ENCODE measurements at regions not wholly inside any gene's neighbourhood (a gene's known extent, or its start where the extent isn't known, plus 50 kb on each side); places are given as distances from the start of the nearest gene placed in this dataset.

DNA sequence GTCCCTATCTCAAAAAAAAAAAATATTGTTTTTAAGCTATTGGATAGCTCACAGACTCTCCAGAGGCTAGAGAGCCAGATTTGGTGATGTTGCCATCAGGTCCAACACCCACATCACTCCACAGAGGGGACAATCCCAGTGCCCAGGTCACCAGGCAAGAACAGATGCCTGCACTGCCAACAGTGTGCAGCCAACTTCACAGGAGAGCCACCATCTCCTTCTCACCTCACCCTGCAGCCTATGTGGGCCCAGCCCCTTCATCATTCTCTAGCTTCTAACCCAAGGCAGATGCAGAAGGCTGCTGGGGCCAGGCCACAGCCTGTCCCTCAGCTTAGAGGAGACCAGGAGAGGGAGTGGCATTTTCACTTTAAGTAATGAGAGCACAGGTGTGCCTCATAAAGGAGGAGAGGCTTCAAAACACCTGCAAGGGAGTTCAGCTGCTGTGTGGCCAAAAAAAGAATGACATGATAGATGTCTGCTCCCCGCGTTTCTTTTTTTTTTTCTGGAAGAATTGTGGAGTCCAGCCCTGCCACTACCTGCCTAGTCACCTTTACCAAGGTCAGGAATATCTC, 98.0 kb upstream of the ZSWIM2 start:
- H3K36me3 Mint-ChIP-seq (ENCODE audit: low read depth) = no peaks in the 10 kb centered on the region
- H3K4me3 Mint-ChIP-seq = no peak overlapping the region
- intact Hi-C loops (cut with micrococcal nuclease) = no loop called here
- no peaks in the 10 kb centered on the region for H3K9me3 Mint-ChIP-seq
- ATAC-seq (ENCODE audit: low read depth) = no peak
- no peak overlapping the region for H3K27ac Mint-ChIP-seq
- peaks cover 4% of the 10 kb centered on the region for H3K4me1 Mint-ChIP-seq
- CTCF ChIA-PET = no interaction called here
- POLR2A ChIA-PET = no interaction called here
- no peak for TF ChIP-seq CTCF (IDR thresholded peaks at IDR 0.05)
- H3K27me3 Mint-ChIP-seq = no peaks in the 10 kb centered on the region
- no peak for DNase-seq

GRCh38 chr2:186941853-186942252, 92.9 kb upstream of the ZSWIM2 start:
- no peak for TF ChIP-seq CTCF (IDR thresholded peaks at IDR 0.05)
- POLR2A ChIA-PET = interaction anchor here (1.1 kb wide), 1 partner anchor 869 kb away, joined by 6 read pairs; no protein-coding TSS in a partner anchor
- CTCF ChIA-PET = no interaction called here
- intact Hi-C loops (cut with micrococcal nuclease) = no loop called here
- DNase-seq (no peak), ATAC-seq (ENCODE audit: low read depth) (no peak)
- no peaks in the 10 kb centered on the region for H3K27me3 Mint-ChIP-seq
- no peaks in the 10 kb centered on the region for H3K9me3 Mint-ChIP-seq
- H3K4me3 Mint-ChIP-seq = no peak overlapping the region
- no peaks in the 10 kb centered on the region for H3K36me3 Mint-ChIP-seq (ENCODE audit: low read depth)
- no peak overlapping the region for H3K27ac Mint-ChIP-seq
- H3K4me1 Mint-ChIP-seq = no peaks in the 10 kb centered on the region

- POLR2A ChIA-PET = no interaction called here
- Mint-ChIP-seq H3K4me1 (no peaks in the 10 kb centered on the region), H3K9me3 (no peaks in the 10 kb centered on the region), H3K27ac (no peak overlapping the region), H3K36me3 (ENCODE audit: low read depth) (no peaks in the 10 kb centered on the region), H3K27me3 (no peaks in the 10 kb centered on the region), H3K4me3 (no peak overlapping the region)
- no peak for TF ChIP-seq CTCF (IDR thresholded peaks at IDR 0.05)
- intact Hi-C loops (cut with micrococcal nuclease) = no loop called here
- CTCF ChIA-PET = no interaction called here
- DNase-seq = no peak
- no peak for ATAC-seq (ENCODE audit: low read depth)
Measured at GRCh38 chr2:186940463-186940862, 91.5 kb upstream of the ZSWIM2 start.

DNA sequence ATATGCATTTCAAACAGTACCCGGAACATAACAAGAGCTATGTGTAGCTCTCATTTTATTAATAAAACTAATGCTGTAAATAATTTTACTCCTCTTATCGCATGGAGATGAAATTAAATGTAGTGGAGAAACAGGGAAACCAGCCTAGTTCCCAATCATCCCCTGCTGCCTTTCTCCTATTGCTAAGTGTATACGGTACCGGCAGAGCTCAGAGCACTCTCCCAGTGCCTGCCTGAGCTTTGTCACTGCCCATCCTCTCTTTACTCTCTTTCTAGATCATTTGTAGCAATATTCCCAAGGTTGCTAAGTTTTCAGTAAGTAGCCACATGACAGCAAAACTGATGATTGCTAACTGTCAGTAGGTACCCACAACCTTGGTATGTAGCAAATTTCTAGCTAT, 85.5 kb upstream of the ZSWIM2 start:
- Mint-ChIP-seq H3K27ac (no peak overlapping the region), H3K4me3 (no peak overlapping the region), H3K4me1 (no peaks in the 10 kb centered on the region), H3K9me3 (peaks cover 4% of the 10 kb centered on the region), H3K27me3 (no peaks in the 10 kb centered on the region), H3K36me3 (ENCODE audit: low read depth) (no peaks in the 10 kb centered on the region)
- no peak for DNase-seq
- ChIA-PET POLR2A (no interaction called here), CTCF (no interaction called here)
- intact Hi-C loops (cut with micrococcal nuclease) = no loop called here
- no peak for ATAC-seq (ENCODE audit: low read depth)
- TF ChIP-seq CTCF (IDR thresholded peaks at IDR 0.05) = no peak

GRCh38 chr2:186927867-186928191, 78.9 kb upstream of the ZSWIM2 start:
- Mint-ChIP-seq H3K4me1 (no peaks in the 10 kb centered on the region), H3K9me3 (peaks cover 4% of the 10 kb centered on the region), H3K4me3 (no peak overlapping the region), H3K36me3 (ENCODE audit: low read depth) (no peaks in the 10 kb centered on the region), H3K27ac (no peak overlapping the region), H3K27me3 (no peaks in the 10 kb centered on the region)
- ATAC-seq (ENCODE audit: low read depth) (no peak), DNase-seq (no peak)
- ChIA-PET CTCF (no interaction called here), POLR2A (no interaction called here)
- intact Hi-C loops (cut with micrococcal nuclease) = no loop called here
- TF ChIP-seq CTCF (IDR thresholded peaks at IDR 0.05) = no peak
